DOHH2 (cell line): ENCODE measurements at regions not wholly inside any gene's neighbourhood (a gene's known extent, or its start where the extent isn't known, plus 50 kb on each side); places are given as distances from the start of the nearest gene placed in this dataset.

ENCODE experiments used
- H3F3A ChIP-seq: fragments of 200-600 bp; sonication (generic), shearing (Covaris generic); 2 replicates; pipeline ENCODE4 v1.6.0; 2016; ENCODE audit warnings: antibody characterized with exemption, mild to moderate bottlenecking; ENCODE audit not compliant: control insufficient read depth, insufficient read depth
- H3K27ac ChIP-seq: fragments of 200-600 bp; sonication (generic); 2 replicates; pipeline ENCODE4 v1.5.1; 2014; ENCODE audit warnings: low read depth, mild to moderate bottlenecking, low read length, moderate library complexity
- H3K27me3 ChIP-seq: fragments of 200-600 bp; sonication (generic); 2 replicates; pipeline ENCODE4 v1.6.1; 2014; ENCODE audit warnings: mild to moderate bottlenecking, low read length, mixed read lengths; ENCODE audit not compliant: control insufficient read depth
- H3K36me3 ChIP-seq: fragments of 200-600 bp; sonication (generic); 2 replicates; pipeline ENCODE4 v1.6.1; 2014; ENCODE audit warnings: mild to moderate bottlenecking, low read length, moderate library complexity, mixed read lengths; ENCODE audit not compliant: control insufficient read depth
- H3K4me1 ChIP-seq: fragments of 200-600 bp; sonication (generic); 2 replicates; pipeline ENCODE4 v1.6.1; 2014; ENCODE audit warnings: mild to moderate bottlenecking, low read length, mixed read lengths; ENCODE audit not compliant: control insufficient read depth
- H3K4me2 ChIP-seq: fragments of 200-600 bp; sonication (generic); 2 replicates; pipeline ENCODE4 v1.6.0; 2014; ENCODE audit warnings: mild to moderate bottlenecking, low read length, moderate library complexity
- H3K4me3 ChIP-seq: fragments of 200-600 bp; sonication (generic); 2 replicates; pipeline ENCODE4 v1.5.1; 2014; ENCODE audit warnings: mild to moderate bottlenecking, low read length, mixed read lengths
- H3K79me2 ChIP-seq: fragments of 200-600 bp; sonication (generic); 2 replicates; pipeline ENCODE4 v1.6.1; 2014; ENCODE audit warnings: mild to moderate bottlenecking, low read length, mixed read lengths; ENCODE audit not compliant: control insufficient read depth
- H3K9me2 ChIP-seq: fragments of 200-600 bp; sonication (generic); replicated peaks from 2 replicates; pipeline ENCODE4 v1.6.1; 2014; ENCODE audit warnings: mild to moderate bottlenecking, low read length, mixed read lengths; ENCODE audit not compliant: control insufficient read depth
- H3K9me3 ChIP-seq: fragments of 200-600 bp; sonication (generic); 2 replicates; pipeline ENCODE4 v1.6.1; 2014; ENCODE audit warnings: antibody characterized with exemption, low read length, mixed read lengths; ENCODE audit not compliant: control insufficient read depth, insufficient read depth
- H4K20me1 ChIP-seq: fragments of 200-600 bp; sonication (generic); 2 replicates; pipeline ENCODE4 v1.6.0; 2014; ENCODE audit warnings: low read depth, mild to moderate bottlenecking, antibody characterized with exemption, low read length, moderate library complexity; ENCODE audit not compliant: control insufficient read depth, insufficient read depth
- CTCF ChIP-seq: fragments of 200-600 bp; sonication (generic); IDR thresholded peaks from one replicate; pipeline ENCODE4 v1.5.1; 2014; ENCODE audit warnings: antibody characterized with exemption, mild to moderate bottlenecking, low read depth, low read length; ENCODE audit not compliant: poor library complexity, severe bottlenecking
- EZH2phosphoT487 ChIP-seq: fragments of 200-600 bp; sonication (generic); IDR thresholded peaks from 2 replicates; pipeline ENCODE4 v1.6.1; 2017; ENCODE audit warnings: borderline replicate concordance, mild to moderate bottlenecking, antibody characterized with exemption, low read length, moderate library complexity, mixed read lengths

GRCh38 chr22:27250418-27250817 lies 551.1 kb downstream of the MN1 start:
- Histone ChIP-seq H4K20me1 (no peaks in the 10 kb centered on the region), H3K4me1 (no peaks in the 10 kb centered on the region), H3K27ac (no peak overlapping the region), H3K4me3 (no peak overlapping the region), H3K79me2 (no peaks in the 10 kb centered on the region), H3K9me3 (peaks cover 7% of the 10 kb centered on the region; the same call in 1 of the 2 replicates), H3K4me2 (no peak overlapping the region), H3F3A (no peaks in the 10 kb centered on the region), H3K36me3 (no peaks in the 10 kb centered on the region), H3K27me3 (no peaks in the 10 kb centered on the region), H3K9me2 (no peaks in the 10 kb centered on the region)
- TF ChIP-seq EZH2phosphoT487 (no peak), CTCF (no peak)

GRCh38 chr22:27250886-27251285 lies 550.7 kb downstream of the MN1 start:
- TF ChIP-seq EZH2phosphoT487 = no peak
- no peak for TF ChIP-seq CTCF
- H3K36me3 ChIP-seq = no peaks in the 10 kb centered on the region
- no peaks in the 10 kb centered on the region for H3K9me2 ChIP-seq
- no peaks in the 10 kb centered on the region for H3K27me3 ChIP-seq
- H4K20me1 ChIP-seq = no peaks in the 10 kb centered on the region
- no peak overlapping the region for H3K27ac ChIP-seq
- H3K79me2 ChIP-seq = no peaks in the 10 kb centered on the region
- no peak overlapping the region for H3K4me3 ChIP-seq
- no peaks in the 10 kb centered on the region for H3K4me1 ChIP-seq
- H3K9me3 ChIP-seq = peaks cover 12% of the 10 kb centered on the region; the same call in 1 of the 2 replicates
- no peaks in the 10 kb centered on the region for H3F3A ChIP-seq
- no peak overlapping the region for H3K4me2 ChIP-seq

GRCh38 chr22:27251563-27251962 lies 550.0 kb downstream of the MN1 start:
- no peaks in the 10 kb centered on the region for H3K9me2 ChIP-seq
- peaks cover 12% of the 10 kb centered on the region; the same call in 1 of the 2 replicates for H3K9me3 ChIP-seq
- H3K36me3 ChIP-seq = no peaks in the 10 kb centered on the region
- no peak for TF ChIP-seq CTCF
- no peak for TF ChIP-seq EZH2phosphoT487
- H3F3A ChIP-seq = no peaks in the 10 kb centered on the region
- no peak overlapping the region for H3K4me3 ChIP-seq
- H4K20me1 ChIP-seq = no peaks in the 10 kb centered on the region
- H3K4me2 ChIP-seq = no peak overlapping the region
- no peak overlapping the region for H3K27ac ChIP-seq
- H3K27me3 ChIP-seq = no peaks in the 10 kb centered on the region
- no peaks in the 10 kb centered on the region for H3K4me1 ChIP-seq
- no peaks in the 10 kb centered on the region for H3K79me2 ChIP-seq
